ENCODE measurements at regions not wholly inside any gene's neighbourhood (a gene's known extent, or its start where the extent isn't known, plus 50 kb on each side); places are given as distances from the start of the nearest gene placed in this dataset.

GRCh38 chr4:96844858-96845490 lies 1005.1 kb downstream of the PDHA2 start:
- no peaks in the 10 kb centered on the region for H3K36me3 Mint-ChIP-seq (ENCODE audit: low read depth, unreplicated experiment)
- H3K9me3 Mint-ChIP-seq (ENCODE audit: unreplicated experiment): no peaks in the 10 kb centered on the region
- TF ChIP-seq CTCF (IDR thresholded peaks at IDR 0.05; ENCODE audit: insufficient read depth, low read depth, low read length): no peak
- TF ChIP-seq EZH2 (IDR thresholded peaks at IDR 0.05; ENCODE audit: insufficient read depth, low read length): no peak
- FAIRE-seq (no peak), DNase-seq (ENCODE audit: low read depth) (no peak)
- no peaks in the 10 kb centered on the region for H4K20me1 ChIP-seq (ENCODE audit: insufficient read depth, low read length)
- no peaks in the 10 kb centered on the region for H3K36me3 ChIP-seq (ENCODE audit: insufficient read depth, low read length)
- no peaks in the 10 kb centered on the region for H3K9me3 ChIP-seq (ENCODE audit: insufficient read depth, low read depth, low read length)
- no peak overlapping the region for H3K27ac Mint-ChIP-seq (ENCODE audit: unreplicated experiment)
- H3K27ac ChIP-seq (ENCODE audit: low read depth, low read length): no peak overlapping the region
- H3K4me1 ChIP-seq (ENCODE audit: insufficient read depth, low read length): no peaks in the 10 kb centered on the region
- no peaks in the 10 kb centered on the region for H3K27me3 Mint-ChIP-seq (ENCODE audit: low read depth, unreplicated experiment)
- H3K79me2 ChIP-seq (ENCODE audit: insufficient read depth, low read length): no peaks in the 10 kb centered on the region
- H3K4me1 Mint-ChIP-seq (ENCODE audit: low read depth, unreplicated experiment): no peaks in the 10 kb centered on the region
- H3K27me3 ChIP-seq (ENCODE audit: insufficient read depth, low read length): no peaks in the 10 kb centered on the region
- no peak overlapping the region for H3K4me3 ChIP-seq (ENCODE audit: insufficient read depth, low read depth, low read length)
- no peak overlapping the region for H3K4me3 Mint-ChIP-seq (ENCODE audit: unreplicated experiment)
- H3K4me2 ChIP-seq (ENCODE audit: low read length): no peak overlapping the region
- no peak overlapping the region for H3K9ac ChIP-seq (ENCODE audit: low read length)
- H2AFZ ChIP-seq (ENCODE audit: low read depth, low read length): no peak overlapping the region

DNA sequence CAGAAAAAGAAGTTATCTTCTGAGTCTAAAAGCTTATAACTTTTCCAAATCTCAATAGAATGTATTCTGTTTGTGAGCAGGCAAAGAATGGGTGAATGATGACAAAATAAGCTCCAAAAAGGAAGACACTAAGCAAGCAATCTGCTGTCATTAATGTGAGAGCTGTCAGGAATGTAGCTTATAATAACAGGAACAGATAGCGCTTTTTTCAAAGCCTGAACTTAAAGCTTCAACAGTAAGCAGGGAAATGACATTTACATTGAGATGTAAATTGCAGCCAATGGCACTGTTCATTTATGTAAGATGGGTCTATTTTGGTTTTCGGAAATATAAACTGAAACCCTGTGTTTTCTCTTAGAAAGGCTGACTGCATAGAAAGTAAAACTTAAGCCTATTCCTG lies 1005.9 kb downstream of the PDHA2 start:
- Histone ChIP-seq H3K79me2 (ENCODE audit: insufficient read depth, low read length) (no peaks in the 10 kb centered on the region), H3K4me2 (ENCODE audit: low read length) (no peak overlapping the region), H2AFZ (ENCODE audit: low read depth, low read length) (no peak overlapping the region), H3K9me3 (ENCODE audit: insufficient read depth, low read depth, low read length) (no peaks in the 10 kb centered on the region), H3K9ac (ENCODE audit: low read length) (no peak overlapping the region), H4K20me1 (ENCODE audit: insufficient read depth, low read length) (no peaks in the 10 kb centered on the region), H3K36me3 (ENCODE audit: insufficient read depth, low read length) (no peaks in the 10 kb centered on the region), H3K4me1 (ENCODE audit: insufficient read depth, low read length) (no peaks in the 10 kb centered on the region), H3K27me3 (ENCODE audit: insufficient read depth, low read length) (no peaks in the 10 kb centered on the region), H3K27ac (ENCODE audit: low read depth, low read length) (no peak overlapping the region), H3K4me3 (ENCODE audit: insufficient read depth, low read depth, low read length) (no peak overlapping the region)
- Mint-ChIP-seq H3K4me3 (ENCODE audit: unreplicated experiment) (no peak overlapping the region), H3K36me3 (ENCODE audit: low read depth, unreplicated experiment) (no peaks in the 10 kb centered on the region), H3K9me3 (ENCODE audit: unreplicated experiment) (no peaks in the 10 kb centered on the region), H3K27ac (ENCODE audit: unreplicated experiment) (no peak overlapping the region), H3K4me1 (ENCODE audit: low read depth, unreplicated experiment) (no peaks in the 10 kb centered on the region), H3K27me3 (ENCODE audit: low read depth, unreplicated experiment) (no peaks in the 10 kb centered on the region)
- DNase-seq (ENCODE audit: low read depth) (no peak), FAIRE-seq (no peak)
- TF ChIP-seq CTCF (IDR thresholded peaks at IDR 0.05; ENCODE audit: insufficient read depth, low read depth, low read length) (no peak), EZH2 (IDR thresholded peaks at IDR 0.05; ENCODE audit: insufficient read depth, low read length) (no peak)

- Histone ChIP-seq H3K9ac (ENCODE audit: low read length) (no peak overlapping the region), H2AFZ (ENCODE audit: low read depth, low read length) (no peak overlapping the region), H3K79me2 (ENCODE audit: insufficient read depth, low read length) (no peaks in the 10 kb centered on the region), H3K4me3 (ENCODE audit: insufficient read depth, low read depth, low read length) (no peak overlapping the region), H4K20me1 (ENCODE audit: insufficient read depth, low read length) (no peaks in the 10 kb centered on the region), H3K4me1 (ENCODE audit: insufficient read depth, low read length) (no peaks in the 10 kb centered on the region), H3K36me3 (ENCODE audit: insufficient read depth, low read length) (no peaks in the 10 kb centered on the region), H3K27ac (ENCODE audit: low read depth, low read length) (no peak overlapping the region), H3K4me2 (ENCODE audit: low read length) (no peak overlapping the region), H3K9me3 (ENCODE audit: insufficient read depth, low read depth, low read length) (no peaks in the 10 kb centered on the region), H3K27me3 (ENCODE audit: insufficient read depth, low read length) (no peaks in the 10 kb centered on the region)
- H3K27ac Mint-ChIP-seq (ENCODE audit: unreplicated experiment): no peak overlapping the region
- TF ChIP-seq EZH2 (IDR thresholded peaks at IDR 0.05; ENCODE audit: insufficient read depth, low read length) (no peak), CTCF (IDR thresholded peaks at IDR 0.05; ENCODE audit: insufficient read depth, low read depth, low read length) (no peak)
- H3K4me3 Mint-ChIP-seq (ENCODE audit: unreplicated experiment): no peak overlapping the region
- H3K4me1 Mint-ChIP-seq (ENCODE audit: low read depth, unreplicated experiment): no peaks in the 10 kb centered on the region
- H3K27me3 Mint-ChIP-seq (ENCODE audit: low read depth, unreplicated experiment): no peaks in the 10 kb centered on the region
- peaks cover 8% of the 10 kb centered on the region for H3K9me3 Mint-ChIP-seq (ENCODE audit: unreplicated experiment)
- FAIRE-seq (no peak), DNase-seq (ENCODE audit: low read depth) (no peak)
- H3K36me3 Mint-ChIP-seq (ENCODE audit: low read depth, unreplicated experiment): peaks cover 2% of the 10 kb centered on the region
Observed at GRCh38 chr4:96874657-96875056, 1034.8 kb downstream of the PDHA2 start.
